ENCODE measurements at regions not wholly inside any gene's neighbourhood (a gene's known extent, or its start where the extent isn't known, plus 50 kb on each side); places are given as distances from the start of the nearest gene placed in this dataset.

GRCh38 chrX:63453571-63453970 lies 102.4 kb upstream of the SPIN4 start:
- TF ChIP-seq ESRRG (CRISPR knock-in tag; IDR thresholded peaks at IDR 0.05) = no peak
- TF ChIP-seq, protein P1, sequence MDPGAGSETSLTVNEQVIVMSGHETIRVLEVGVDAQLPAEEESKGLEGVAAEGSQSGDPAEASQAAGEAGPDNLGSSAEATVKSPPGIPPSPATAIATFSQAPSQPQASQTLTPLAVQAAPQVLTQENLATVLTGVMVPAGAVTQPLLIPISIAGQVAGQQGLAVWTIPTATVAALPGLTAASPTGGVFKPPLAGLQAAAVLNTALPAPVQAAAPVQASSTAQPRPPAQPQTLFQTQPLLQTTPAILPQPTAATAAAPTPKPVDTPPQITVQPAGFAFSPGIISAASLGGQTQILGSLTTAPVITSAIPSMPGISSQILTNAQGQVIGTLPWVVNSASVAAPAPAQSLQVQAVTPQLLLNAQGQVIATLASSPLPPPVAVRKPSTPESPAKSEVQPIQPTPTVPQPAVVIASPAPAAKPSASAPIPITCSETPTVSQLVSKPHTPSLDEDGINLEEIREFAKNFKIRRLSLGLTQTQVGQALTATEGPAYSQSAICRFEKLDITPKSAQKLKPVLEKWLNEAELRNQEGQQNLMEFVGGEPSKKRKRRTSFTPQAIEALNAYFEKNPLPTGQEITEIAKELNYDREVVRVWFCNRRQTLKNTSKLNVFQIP (CRISPR knock-in tag; IDR thresholded peaks at IDR 0.05; ENCODE audit: borderline replicate concordance, low read depth) = no peak
- no peak for TF ChIP-seq RARB (CRISPR knock-in tag; IDR thresholded peaks at IDR 0.05)
- TF ChIP-seq ZFP30 (CRISPR knock-in tag; IDR thresholded peaks at IDR 0.05) = no peak
- no peak for ATAC-seq

- no peak for ATAC-seq
- TF ChIP-seq ZNF8 (CRISPR knock-in tag; IDR thresholded peaks at IDR 0.05) (no peak), ZFP30 (CRISPR knock-in tag; IDR thresholded peaks at IDR 0.05) (no peak), CREB5 (CRISPR knock-in tag; IDR thresholded peaks at IDR 0.05; ENCODE audit: low read depth) (no peak), ZNF70 (CRISPR knock-in tag; IDR thresholded peaks at IDR 0.05) (no peak), BACH2 (CRISPR knock-in tag; IDR thresholded peaks at IDR 0.05; ENCODE audit: borderline replicate concordance) (no peak), ESRRG (CRISPR knock-in tag; IDR thresholded peaks at IDR 0.05) (no peak), CSDC2 (CRISPR knock-in tag; IDR thresholded peaks at IDR 0.05) (no peak), PPARA (CRISPR knock-in tag; IDR thresholded peaks at IDR 0.05; ENCODE audit: borderline replicate concordance) (no peak), ZFP3 (CRISPR knock-in tag; IDR thresholded peaks at IDR 0.05) (no peak), RARB (CRISPR knock-in tag; IDR thresholded peaks at IDR 0.05) (no peak), TCF4 (CRISPR knock-in tag; IDR thresholded peaks at IDR 0.05; ENCODE audit: borderline replicate concordance) (no peak), PATZ1 (CRISPR knock-in tag; IDR thresholded peaks at IDR 0.05; ENCODE audit: borderline replicate concordance) (no peak), ARNTL (CRISPR knock-in tag; IDR thresholded peaks at IDR 0.05; ENCODE audit: borderline replicate concordance, low read depth) (no peak), TOX (CRISPR knock-in tag; IDR thresholded peaks at IDR 0.05; ENCODE audit: borderline replicate concordance) (no peak), CSRNP3 (CRISPR knock-in tag; IDR thresholded peaks at IDR 0.05) (no peak), GLIS3 (CRISPR knock-in tag; IDR thresholded peaks at IDR 0.05) (no peak), OSR1 (CRISPR knock-in tag; IDR thresholded peaks at IDR 0.05) (no peak), ZC3H10 (CRISPR knock-in tag; IDR thresholded peaks at IDR 0.05) (no peak)
- TF ChIP-seq, protein P2, sequence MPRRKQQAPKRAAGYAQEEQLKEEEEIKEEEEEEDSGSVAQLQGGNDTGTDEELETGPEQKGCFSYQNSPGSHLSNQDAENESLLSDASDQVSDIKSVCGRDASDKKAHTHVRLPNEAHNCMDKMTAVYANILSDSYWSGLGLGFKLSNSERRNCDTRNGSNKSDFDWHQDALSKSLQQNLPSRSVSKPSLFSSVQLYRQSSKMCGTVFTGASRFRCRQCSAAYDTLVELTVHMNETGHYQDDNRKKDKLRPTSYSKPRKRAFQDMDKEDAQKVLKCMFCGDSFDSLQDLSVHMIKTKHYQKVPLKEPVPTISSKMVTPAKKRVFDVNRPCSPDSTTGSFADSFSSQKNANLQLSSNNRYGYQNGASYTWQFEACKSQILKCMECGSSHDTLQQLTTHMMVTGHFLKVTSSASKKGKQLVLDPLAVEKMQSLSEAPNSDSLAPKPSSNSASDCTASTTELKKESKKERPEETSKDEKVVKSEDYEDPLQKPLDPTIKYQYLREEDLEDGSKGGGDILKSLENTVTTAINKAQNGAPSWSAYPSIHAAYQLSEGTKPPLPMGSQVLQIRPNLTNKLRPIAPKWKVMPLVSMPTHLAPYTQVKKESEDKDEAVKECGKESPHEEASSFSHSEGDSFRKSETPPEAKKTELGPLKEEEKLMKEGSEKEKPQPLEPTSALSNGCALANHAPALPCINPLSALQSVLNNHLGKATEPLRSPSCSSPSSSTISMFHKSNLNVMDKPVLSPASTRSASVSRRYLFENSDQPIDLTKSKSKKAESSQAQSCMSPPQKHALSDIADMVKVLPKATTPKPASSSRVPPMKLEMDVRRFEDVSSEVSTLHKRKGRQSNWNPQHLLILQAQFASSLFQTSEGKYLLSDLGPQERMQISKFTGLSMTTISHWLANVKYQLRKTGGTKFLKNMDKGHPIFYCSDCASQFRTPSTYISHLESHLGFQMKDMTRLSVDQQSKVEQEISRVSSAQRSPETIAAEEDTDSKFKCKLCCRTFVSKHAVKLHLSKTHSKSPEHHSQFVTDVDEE (CRISPR knock-in tag; IDR thresholded peaks at IDR 0.05) = no peak
- TF ChIP-seq, protein P1 (CRISPR knock-in tag; IDR thresholded peaks at IDR 0.05; ENCODE audit: borderline replicate concordance, low read depth) = no peak
Measured at GRCh38 chrX:63441717-63442116, 90.6 kb upstream of the SPIN4 start.

DNA sequence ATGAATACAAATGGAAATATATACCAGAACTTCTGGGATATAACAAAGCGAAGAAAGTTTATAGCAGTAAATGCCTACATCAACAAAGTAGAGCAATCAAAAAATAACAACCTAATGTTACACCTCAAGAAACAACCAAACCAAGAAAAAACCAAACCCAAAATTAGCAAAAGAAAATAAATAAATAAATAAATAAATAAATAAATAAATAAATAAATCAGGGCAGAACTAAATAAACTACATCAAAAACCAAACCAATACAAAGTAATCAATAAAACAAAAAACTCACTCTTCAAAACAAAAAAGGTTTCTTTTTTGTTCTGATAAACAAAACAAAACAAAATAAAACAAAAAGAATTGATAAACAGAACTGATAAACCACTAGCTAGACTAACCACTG lies 88.4 kb upstream of the SPIN4 start:
- no peak for ATAC-seq
- TF ChIP-seq SNAI2 (CRISPR knock-in tag; IDR thresholded peaks at IDR 0.05) (no peak), GLIS3 (CRISPR knock-in tag; IDR thresholded peaks at IDR 0.05) (no peak), ARNTL (CRISPR knock-in tag; IDR thresholded peaks at IDR 0.05; ENCODE audit: borderline replicate concordance, low read depth) (no peak), CSRNP3 (CRISPR knock-in tag; IDR thresholded peaks at IDR 0.05) (no peak), TCF4 (CRISPR knock-in tag; IDR thresholded peaks at IDR 0.05; ENCODE audit: borderline replicate concordance) (no peak), ZNF565 (CRISPR knock-in tag; conservative IDR thresholded peaks at IDR 0.05; ENCODE audit: low read depth) (no peak), ZNF70 (CRISPR knock-in tag; IDR thresholded peaks at IDR 0.05) (no peak)
- TF ChIP-seq, protein P1 (CRISPR knock-in tag; IDR thresholded peaks at IDR 0.05; ENCODE audit: borderline replicate concordance, low read depth) = no peak

All from SK-N-SH treated with all-trans-retinoic acid at 6 μM for 48 hours (cell line).